HS-5 (cell line): ENCODE measurements at regions not wholly inside any gene's neighbourhood (a gene's known extent, or its start where the extent isn't known, plus 50 kb on each side); places are given as distances from the start of the nearest gene placed in this dataset.
"Not testable (repeated sequence)": the region's sequence is repeated elsewhere in the genome, so short reads cannot be mapped to it uniquely, and the experiment has no call there.

Experiments
- DNase-seq: peaks from one replicate; pipeline ENCODE4 v3.0.0-alpha.2; 2012; ENCODE audit warnings: low read depth

- DNase-seq, result no peak
Observed at GRCh38 chr12:118536306-118536906, 160.1 kb downstream of the SUDS3 start.

- no peak for DNase-seq
Observed at GRCh38 chr12:118537481-118537917, 161.1 kb downstream of the SUDS3 start.

GRCh38 chr12:118541071-118541470 lies 164.7 kb downstream of the SUDS3 start:
- no peak for DNase-seq

GRCh38 chr12:118541934-118542333 lies 165.6 kb downstream of the SUDS3 start:
- no peak for DNase-seq

- DNase-seq, result no peak
Observed at GRCh38 chr12:118543651-118544050, 167.3 kb downstream of the SUDS3 start.

- peak; percentile 86 for DNase-seq
Observed at GRCh38 chr12:118544569-118544968, 168.2 kb downstream of the SUDS3 start.

GRCh38 chr12:118547606-118548005 lies 171.3 kb downstream of the SUDS3 start:
- not testable (repeated sequence) for DNase-seq

GRCh38 chr12:118548887-118549509 lies 172.6 kb downstream of the SUDS3 start:
- DNase-seq, result no peak

- no peak for DNase-seq
Observed at GRCh38 chr12:118549510-118549980, 173.2 kb downstream of the SUDS3 start.

GRCh38 chr12:118553856-118554504 lies 177.6 kb downstream of the SUDS3 start:
- DNase-seq, result no peak

GRCh38 chr12:118558941-118559340 lies 182.6 kb downstream of the SUDS3 start:
- no peak for DNase-seq

- no peak for DNase-seq
Observed at GRCh38 chr12:118560733-118561132, 184.4 kb downstream of the SUDS3 start.

GRCh38 chr12:118571730-118572129 lies 195.4 kb downstream of the SUDS3 start:
- DNase-seq, result no peak

- no peak for DNase-seq
Observed at GRCh38 chr12:118574288-118574687, 197.9 kb downstream of the SUDS3 start.

- no peak for DNase-seq
Observed at GRCh38 chr12:118575730-118576129, 199.4 kb downstream of the SUDS3 start.

- no peak for DNase-seq
Observed at GRCh38 chr12:118581371-118581770, 205.0 kb downstream of the SUDS3 start.

GRCh38 chr12:118582863-118583262 lies 206.5 kb downstream of the SUDS3 start:
- DNase-seq, result no peak

- no peak for DNase-seq
Observed at GRCh38 chr12:118586433-118586832, 210.1 kb downstream of the SUDS3 start.

GRCh38 chr12:118589162-118589561 lies 212.8 kb downstream of the SUDS3 start:
- DNase-seq, result no peak

- DNase-seq, result no peak
Observed at GRCh38 chr12:118590406-118591150, 214.2 kb downstream of the SUDS3 start.

GRCh38 chr12:118603610-118604361 lies 227.4 kb downstream of the SUDS3 start:
- DNase-seq, result no peak

- no peak for DNase-seq
Observed at GRCh38 chr12:118606690-118607089, 230.3 kb downstream of the SUDS3 start.
